Mammary epithelial cell (primary cell): ENCODE measurements at regions not wholly inside any gene's neighbourhood (a gene's known extent, or its start where the extent isn't known, plus 50 kb on each side); places are given as distances from the start of the nearest gene placed in this dataset.

Experiments
- EZH2 ChIP-seq: IDR thresholded peaks from 2 replicates; pipeline ENCODE4 v1.6.1; 2012; ENCODE audit warnings: low read length, inconsistent platforms, borderline replicate concordance
- TF ChIP-seq, protein P1 (sequence below), 2 donors: IDR thresholded peaks in 1 of 2; conservative IDR thresholded peaks in 1 of 2; 2 replicates each; pipeline ENCODE4 v1.5.1; 2011 to 2012; ENCODE audit warnings: inconsistent platforms in 2 of 2, low read length in 2 of 2, mild to moderate bottlenecking in 2 of 2, control low read depth in 1 of 2, low read depth in 1 of 2; ENCODE audit not compliant: insufficient read depth in 1 of 2; ENCODE audit errors: extremely low read depth in 1 of 2

- TF ChIP-seq, protein P1, sequence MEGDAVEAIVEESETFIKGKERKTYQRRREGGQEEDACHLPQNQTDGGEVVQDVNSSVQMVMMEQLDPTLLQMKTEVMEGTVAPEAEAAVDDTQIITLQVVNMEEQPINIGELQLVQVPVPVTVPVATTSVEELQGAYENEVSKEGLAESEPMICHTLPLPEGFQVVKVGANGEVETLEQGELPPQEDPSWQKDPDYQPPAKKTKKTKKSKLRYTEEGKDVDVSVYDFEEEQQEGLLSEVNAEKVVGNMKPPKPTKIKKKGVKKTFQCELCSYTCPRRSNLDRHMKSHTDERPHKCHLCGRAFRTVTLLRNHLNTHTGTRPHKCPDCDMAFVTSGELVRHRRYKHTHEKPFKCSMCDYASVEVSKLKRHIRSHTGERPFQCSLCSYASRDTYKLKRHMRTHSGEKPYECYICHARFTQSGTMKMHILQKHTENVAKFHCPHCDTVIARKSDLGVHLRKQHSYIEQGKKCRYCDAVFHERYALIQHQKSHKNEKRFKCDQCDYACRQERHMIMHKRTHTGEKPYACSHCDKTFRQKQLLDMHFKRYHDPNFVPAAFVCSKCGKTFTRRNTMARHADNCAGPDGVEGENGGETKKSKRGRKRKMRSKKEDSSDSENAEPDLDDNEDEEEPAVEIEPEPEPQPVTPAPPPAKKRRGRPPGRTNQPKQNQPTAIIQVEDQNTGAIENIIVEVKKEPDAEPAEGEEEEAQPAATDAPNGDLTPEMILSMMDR (conservative IDR thresholded peaks at IDR 0.05 in 1 of 2, IDR thresholded peaks at IDR 0.05 in 1 of 2; ENCODE audit: extremely low read depth in 1 of 2, insufficient read depth in 1 of 2, low read depth in 1 of 2, low read length in 2 of 2): no peak
- TF ChIP-seq EZH2: no peak
Measured at GRCh38 chr2:14125624-14126293, 506.8 kb upstream of the LRATD1 start.
